ENCODE measurements at regions not wholly inside any gene's neighbourhood (a gene's known extent, or its start where the extent isn't known, plus 50 kb on each side); places are given as distances from the start of the nearest gene placed in this dataset.

GRCh38 chr3:71846185-71846584, 61.2 kb upstream of the PROK2 start:
- Histone ChIP-seq H3K4me1 (ENCODE audit: insufficient read depth, low read length, poor library complexity, severe bottlenecking) (no peaks in the 10 kb centered on the region), H3K36me3 (ENCODE audit: insufficient read depth, low read length, poor library complexity, severe bottlenecking) (no peaks in the 10 kb centered on the region), H3K9me3 (ENCODE audit: low read depth, low read length, poor library complexity, severe bottlenecking) (no peaks in the 10 kb centered on the region), H3K4me3 (ENCODE audit: low read depth, low read length, poor library complexity, severe bottlenecking) (no peak overlapping the region), H3K27ac (ENCODE audit: low read depth, low read length, poor library complexity, severe bottlenecking) (no peak overlapping the region), H3K27me3 (replicated peaks; ENCODE audit: insufficient read depth, low read depth, low read length, poor library complexity) (no peaks in the 10 kb centered on the region)
- TF ChIP-seq, protein P1, sequence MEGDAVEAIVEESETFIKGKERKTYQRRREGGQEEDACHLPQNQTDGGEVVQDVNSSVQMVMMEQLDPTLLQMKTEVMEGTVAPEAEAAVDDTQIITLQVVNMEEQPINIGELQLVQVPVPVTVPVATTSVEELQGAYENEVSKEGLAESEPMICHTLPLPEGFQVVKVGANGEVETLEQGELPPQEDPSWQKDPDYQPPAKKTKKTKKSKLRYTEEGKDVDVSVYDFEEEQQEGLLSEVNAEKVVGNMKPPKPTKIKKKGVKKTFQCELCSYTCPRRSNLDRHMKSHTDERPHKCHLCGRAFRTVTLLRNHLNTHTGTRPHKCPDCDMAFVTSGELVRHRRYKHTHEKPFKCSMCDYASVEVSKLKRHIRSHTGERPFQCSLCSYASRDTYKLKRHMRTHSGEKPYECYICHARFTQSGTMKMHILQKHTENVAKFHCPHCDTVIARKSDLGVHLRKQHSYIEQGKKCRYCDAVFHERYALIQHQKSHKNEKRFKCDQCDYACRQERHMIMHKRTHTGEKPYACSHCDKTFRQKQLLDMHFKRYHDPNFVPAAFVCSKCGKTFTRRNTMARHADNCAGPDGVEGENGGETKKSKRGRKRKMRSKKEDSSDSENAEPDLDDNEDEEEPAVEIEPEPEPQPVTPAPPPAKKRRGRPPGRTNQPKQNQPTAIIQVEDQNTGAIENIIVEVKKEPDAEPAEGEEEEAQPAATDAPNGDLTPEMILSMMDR (conservative IDR thresholded peaks at IDR 0.05; ENCODE audit: low read depth, low read length), result no peak
- TF ChIP-seq EZH2 (IDR thresholded peaks at IDR 0.05; ENCODE audit: borderline replicate concordance, low read depth, low read length, poor library complexity, severe bottlenecking), result no peak
- no TSS peak for BruUV-seq (replicated peaks)
- ChIA-PET CTCF (no interaction called here), POLR2A (ENCODE audit: low non-redundant PET) (no interaction called here)
- no peak for DNase-seq (ENCODE audit: low spot score)
- intact Hi-C loops (cut with micrococcal nuclease; ENCODE audit: unreplicated experiment), result no loop called here

GRCh38 chr3:71843071-71843470, 58.1 kb upstream of the PROK2 start:
- Histone ChIP-seq H3K9me3 (ENCODE audit: low read depth, low read length, poor library complexity, severe bottlenecking) (no peaks in the 10 kb centered on the region), H3K27ac (ENCODE audit: low read depth, low read length, poor library complexity, severe bottlenecking) (no peak overlapping the region), H3K36me3 (ENCODE audit: insufficient read depth, low read length, poor library complexity, severe bottlenecking) (no peaks in the 10 kb centered on the region), H3K4me3 (ENCODE audit: low read depth, low read length, poor library complexity, severe bottlenecking) (no peak overlapping the region), H3K4me1 (ENCODE audit: insufficient read depth, low read length, poor library complexity, severe bottlenecking) (no peaks in the 10 kb centered on the region), H3K27me3 (replicated peaks; ENCODE audit: insufficient read depth, low read depth, low read length, poor library complexity) (no peaks in the 10 kb centered on the region)
- TF ChIP-seq, protein P1 (conservative IDR thresholded peaks at IDR 0.05; ENCODE audit: low read depth, low read length), result no peak
- TF ChIP-seq EZH2 (IDR thresholded peaks at IDR 0.05; ENCODE audit: borderline replicate concordance, low read depth, low read length, poor library complexity, severe bottlenecking), result no peak
- intact Hi-C loops (cut with micrococcal nuclease; ENCODE audit: unreplicated experiment), result no loop called here
- no peak for DNase-seq (ENCODE audit: low spot score)
- CTCF ChIA-PET, result no interaction called here
- no TSS peak for BruUV-seq (replicated peaks)
- POLR2A ChIA-PET (ENCODE audit: low non-redundant PET), result no interaction called here

DNA sequence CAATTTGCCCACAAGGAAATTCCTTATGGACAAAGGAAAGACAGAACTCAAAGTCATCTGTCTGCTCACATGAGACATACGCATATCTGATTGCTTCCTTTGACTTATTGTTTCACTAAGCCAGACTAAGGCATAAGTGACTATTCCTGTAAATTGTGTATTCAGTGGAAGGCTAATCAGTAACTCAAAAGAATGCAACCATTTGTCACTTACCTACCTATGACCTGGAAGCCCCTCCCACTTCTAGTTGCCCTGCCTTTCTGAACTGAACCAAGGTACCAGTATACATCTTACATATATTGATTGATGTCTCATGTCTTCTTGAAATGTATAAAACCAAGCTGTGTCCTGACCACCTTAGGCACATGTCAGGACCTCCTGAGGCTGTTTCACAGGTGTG, 53.5 kb upstream of the PROK2 start:
- H3K4me3 ChIP-seq (ENCODE audit: low read depth, low read length, poor library complexity, severe bottlenecking), result no peak overlapping the region
- DNase-seq (ENCODE audit: low spot score), result no peak
- POLR2A ChIA-PET (ENCODE audit: low non-redundant PET), result no interaction called here
- no peak overlapping the region for H3K27ac ChIP-seq (ENCODE audit: low read depth, low read length, poor library complexity, severe bottlenecking)
- BruUV-seq (replicated peaks), result no TSS peak
- TF ChIP-seq EZH2 (IDR thresholded peaks at IDR 0.05; ENCODE audit: borderline replicate concordance, low read depth, low read length, poor library complexity, severe bottlenecking), result no peak
- TF ChIP-seq, protein P1 (conservative IDR thresholded peaks at IDR 0.05; ENCODE audit: low read depth, low read length), result no peak
- H3K36me3 ChIP-seq (ENCODE audit: insufficient read depth, low read length, poor library complexity, severe bottlenecking), result no peaks in the 10 kb centered on the region
- CTCF ChIA-PET, result no interaction called here
- H3K4me1 ChIP-seq (ENCODE audit: insufficient read depth, low read length, poor library complexity, severe bottlenecking), result no peaks in the 10 kb centered on the region
- H3K9me3 ChIP-seq (ENCODE audit: low read depth, low read length, poor library complexity, severe bottlenecking), result no peaks in the 10 kb centered on the region
- intact Hi-C loops (cut with micrococcal nuclease; ENCODE audit: unreplicated experiment), result no loop called here
- no peaks in the 10 kb centered on the region for H3K27me3 ChIP-seq (replicated peaks; ENCODE audit: insufficient read depth, low read depth, low read length, poor library complexity)
